Right lobe of liver (tissue), 6 donors: ENCODE measurements at regions not wholly inside any gene's neighbourhood (a gene's known extent, or its start where the extent isn't known, plus 50 kb on each side); places are given as distances from the start of the nearest gene placed in this dataset.
"Not testable (repeated sequence)": the region's sequence is repeated elsewhere in the genome, so short reads cannot be mapped to it uniquely, and the experiment has no call there.

ENCODE experiments used
- ATAC-seq, 4 donors: fragments of 200-7000 bp; cut with Tn5 transposase; one replicate each; pipeline ENCODE4 v1.9.1; 2020; ENCODE audit warnings: mild to moderate bottlenecking in 4 of 4, moderate library complexity in 4 of 4
- DNase-seq, 3 donors: peaks; one replicate each; pipeline ENCODE4 v3.0.0-alpha.2; 2020
- H3K27ac ChIP-seq, 3 donors: fragments of 200-600 bp; one replicate each; pipeline ENCODE4 v1.8.0; 2022
- H3K27me3 ChIP-seq, 2 donors: fragments of 200-600 bp; one replicate each; pipeline ENCODE4 v1.8.0; 2022
- H3K36me3 ChIP-seq, 4 donors: fragments of 200-600 bp; sonication (generic) in 1 of 4; one replicate each; pipeline versions ENCODE4 v1.5.1 to v1.8.0; 2017 to 2022; ENCODE audit warnings: control low read depth in 1 of 4
- H3K4me1 ChIP-seq, 4 donors: fragments of 200-600 bp; sonication (generic) in 1 of 4; one replicate each; pipeline versions ENCODE4 v1.5.1 to v1.8.0; 2017 to 2022; ENCODE audit warnings: control low read depth in 1 of 4
- H3K4me3 ChIP-seq, 3 donors: fragments of 200-600 bp; one replicate each; pipeline ENCODE4 v1.8.0; 2022
- H3K9me3 ChIP-seq, 4 donors: fragments of 200-600 bp; sonication (generic) in 1 of 4; one replicate each; pipeline versions ENCODE4 v1.5.1 to v1.8.0; 2017 to 2022; ENCODE audit warnings: control low read depth in 1 of 4
- POLR2A ChIP-seq: fragments of 450-650 bp; IDR thresholded peaks from one replicate; pipeline ENCODE4 v1.6.1; 2017; ENCODE audit warnings: antibody characterized with exemption, mild to moderate bottlenecking
- WGBS: methylation state at CpG from one replicate; pipeline ENCODE4 v1.1.6; 2018; ENCODE audit warnings: low coverage, low lambda C conversion rate; ENCODE audit not compliant: insufficient coverage; ENCODE audit errors: missing lambda C conversion rate; 5-methylcytosine and 5-hydroxymethylcytosine counted together
- intact Hi-C, 2 donors: fragments of 100-400 bp; cut with DNase I; formaldehyde crosslinking; loops; one replicate each; pipeline versions ENCODE4 v1.11.2 to v1.14.1; 2022
- TF ChIP-seq, protein P1 (sequence below), 4 donors: fragments of 200-600 bp in 3 of 4; fragments of 450-650 bp in 1 of 4; IDR thresholded peaks; one replicate each; pipeline versions ENCODE4 v1.5.1 to v1.8.0; 2016 to 2022; ENCODE audit warnings: antibody characterized with exemption in 4 of 4, mild to moderate bottlenecking in 2 of 4
- donor health status: DM: no; HTN: yes; CAD: no.
- donor health status: DM: no; HTN: no; CAD: no.
- donor health status: DM: no; HTN: no; CAD: no.
- donor health status: DM: no; HTN: yes; CAD: no.
- donor health status: DM: no; HTN: yes; CAD: no.

- 73% methylated on average over 1 of the region's 1 CpG for WGBS
- TF ChIP-seq POLR2A: no peak
- TF ChIP-seq, protein P1, sequence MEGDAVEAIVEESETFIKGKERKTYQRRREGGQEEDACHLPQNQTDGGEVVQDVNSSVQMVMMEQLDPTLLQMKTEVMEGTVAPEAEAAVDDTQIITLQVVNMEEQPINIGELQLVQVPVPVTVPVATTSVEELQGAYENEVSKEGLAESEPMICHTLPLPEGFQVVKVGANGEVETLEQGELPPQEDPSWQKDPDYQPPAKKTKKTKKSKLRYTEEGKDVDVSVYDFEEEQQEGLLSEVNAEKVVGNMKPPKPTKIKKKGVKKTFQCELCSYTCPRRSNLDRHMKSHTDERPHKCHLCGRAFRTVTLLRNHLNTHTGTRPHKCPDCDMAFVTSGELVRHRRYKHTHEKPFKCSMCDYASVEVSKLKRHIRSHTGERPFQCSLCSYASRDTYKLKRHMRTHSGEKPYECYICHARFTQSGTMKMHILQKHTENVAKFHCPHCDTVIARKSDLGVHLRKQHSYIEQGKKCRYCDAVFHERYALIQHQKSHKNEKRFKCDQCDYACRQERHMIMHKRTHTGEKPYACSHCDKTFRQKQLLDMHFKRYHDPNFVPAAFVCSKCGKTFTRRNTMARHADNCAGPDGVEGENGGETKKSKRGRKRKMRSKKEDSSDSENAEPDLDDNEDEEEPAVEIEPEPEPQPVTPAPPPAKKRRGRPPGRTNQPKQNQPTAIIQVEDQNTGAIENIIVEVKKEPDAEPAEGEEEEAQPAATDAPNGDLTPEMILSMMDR (IDR thresholded peaks at IDR 0.05): no peak
- intact Hi-C loops: no loop called here
- no peak for ATAC-seq
- no peak for DNase-seq
- H3K4me1 ChIP-seq: peaks cover 0 to 5% (median 0%) of the 10 kb centered on the region in 4 donors
- no peak overlapping the region for H3K4me3 ChIP-seq
- no peaks in the 10 kb centered on the region for H3K27me3 ChIP-seq
- H3K27ac ChIP-seq: no peak overlapping the region
- no peaks in the 10 kb centered on the region for H3K9me3 ChIP-seq
- H3K36me3 ChIP-seq: no peaks in the 10 kb centered on the region
Measured at GRCh38 chr7:28900311-28900710, 57.8 kb downstream of the TRIL start.

- 55% methylated on average over 6 of the region's 6 CpGs for whole genome bisulfite sequencing
- H3K9me3 ChIP-seq: no peaks in the 10 kb centered on the region
- TF ChIP-seq, protein P1 (IDR thresholded peaks at IDR 0.05): no peak
- no peak for TF ChIP-seq POLR2A
- DNase-seq: no peak
- intact Hi-C loops: no loop called here
- ATAC-seq: peak in 2 of 4 donors; percentile 20 to 53
- H3K4me3 ChIP-seq: no peak overlapping the region
- H3K4me1 ChIP-seq: peaks cover 0 to 18% (median 4%) of the 10 kb centered on the region in 4 donors
- no peaks in the 10 kb centered on the region for H3K27me3 ChIP-seq
- H3K27ac ChIP-seq: no peak overlapping the region
- H3K36me3 ChIP-seq: no peaks in the 10 kb centered on the region
Measured at GRCh38 chr7:28893888-28894287, 64.2 kb downstream of the TRIL start.

GRCh38 chr7:28891876-28892234, 66.3 kb downstream of the TRIL start:
- H3K36me3 ChIP-seq, H3K27me3 ChIP-seq, H3K4me3 ChIP-seq, intact Hi-C loops, DNase-seq, H3K9me3 ChIP-seq: not testable (repeated sequence)
- H3K27ac ChIP-seq: peak overlapping the region in 1 of 3 donors; percentile 68
- peak in 2 of 4 donors; percentile 22 to 25 for ATAC-seq
- H3K4me1 ChIP-seq: peaks cover 0 to 18% (median 4%) of the 10 kb centered on the region in 4 donors

GRCh38 chr7:28891192-28891875, 66.8 kb downstream of the TRIL start:
- TF ChIP-seq, protein P1 (IDR thresholded peaks at IDR 0.05): no peak
- TF ChIP-seq POLR2A: no peak
- peak overlapping the region in 1 of 3 donors; percentile 79 for H3K27ac ChIP-seq
- intact Hi-C loops: no loop called here
- H3K36me3 ChIP-seq: no peaks in the 10 kb centered on the region
- no peaks in the 10 kb centered on the region for H3K27me3 ChIP-seq
- H3K9me3 ChIP-seq: no peaks in the 10 kb centered on the region
- H3K4me3 ChIP-seq: peak overlapping the region in 1 of 3 donors; percentile 35
- DNase-seq (peak; percentile 21 to 54 (median 53)), ATAC-seq (peak; percentile 81 to 86 (median 82))
- WGBS: 21% methylated on average over 5 of the region's 5 CpGs
- H3K4me1 ChIP-seq: peaks cover 0 to 18% (median 4%) of the 10 kb centered on the region in 4 donors

DNA sequence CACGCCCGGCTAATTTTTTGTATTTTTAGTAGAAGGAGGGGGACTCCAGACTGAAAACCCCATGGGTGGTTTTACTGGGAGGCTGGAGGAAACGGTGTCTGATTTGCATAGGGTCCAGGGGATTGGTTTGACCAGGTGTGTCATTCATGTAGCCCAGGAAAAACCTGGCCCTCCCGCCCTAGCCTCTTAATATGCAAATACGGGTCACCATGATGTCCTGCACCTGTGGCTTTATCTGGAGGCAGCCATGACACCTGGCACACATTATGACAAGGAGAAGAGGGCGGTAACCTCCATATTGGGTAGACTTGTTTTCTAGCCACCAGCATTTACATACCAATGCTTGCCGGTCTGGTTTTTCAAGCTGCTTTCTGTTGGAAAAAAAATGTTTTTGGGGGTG, 68.0 kb downstream of the TRIL start:
- Histone ChIP-seq H3K27ac (no peak overlapping the region), H3K36me3 (no peaks in the 10 kb centered on the region), H3K4me3 (no peak overlapping the region), H3K4me1 (peaks cover 0 to 18% (median 4%) of the 10 kb centered on the region in 4 donors), H3K27me3 (no peaks in the 10 kb centered on the region), H3K9me3 (no peaks in the 10 kb centered on the region)
- no peak for DNase-seq
- no peak for ATAC-seq
- no peak for TF ChIP-seq POLR2A
- TF ChIP-seq, protein P1 (IDR thresholded peaks at IDR 0.05): no peak
- 83% methylated on average over 3 of the region's 7 CpGs for WGBS
- intact Hi-C loops: no loop called here
